ENCODE measurements at regions not wholly inside any gene's neighbourhood (a gene's known extent, or its start where the extent isn't known, plus 50 kb on each side); places are given as distances from the start of the nearest gene placed in this dataset.
A peak's percentile ranks its signal among the peaks of the same experiment; 100 is the strongest.

GRCh38 chr1:45266151-45266801, 59.9 kb upstream of the ZSWIM5 start (continued):
- TF ChIP-seq TFE3 (CRISPR knock-in tag; IDR thresholded peaks at IDR 0.05) = no peak
- peak; percentile 57; the same call in 1 of the 2 replicates for TF ChIP-seq JUN (IDR thresholded peaks at IDR 0.05; ENCODE audit: borderline replicate concordance, low read depth, low read length)
- TF ChIP-seq JUN (CRISPR knock-in tag; IDR thresholded peaks at IDR 0.05; ENCODE audit: borderline replicate concordance) = no peak
- TF ChIP-seq YY1 (IDR thresholded peaks at IDR 0.05; ENCODE audit: borderline replicate concordance in 1 of 3, control insufficient read depth in 1 of 3, extremely low read depth in 1 of 3, insufficient read depth in 3 of 3, insufficient read length in 1 of 3, insufficient replicate concordance in 2 of 3, low read depth in 1 of 3, low read length in 2 of 3) = no peak
- no peak for TF ChIP-seq NR4A1 (CRISPR knock-in tag; IDR thresholded peaks at IDR 0.05)
- peak; percentile 91 for TF ChIP-seq NR4A1 (tag; IDR thresholded peaks at IDR 0.05)
- TF ChIP-seq ZKSCAN3 (CRISPR knock-in tag; IDR thresholded peaks at IDR 0.05) = no peak
- TF ChIP-seq ARHGAP35 (IDR thresholded peaks at IDR 0.05; ENCODE audit: partially characterized antibody) = no peak
- no peak for TF ChIP-seq ZNF586 (CRISPR knock-in tag; conservative IDR thresholded peaks at IDR 0.05)
- no peak for TF ChIP-seq GTF2B (IDR thresholded peaks at IDR 0.05; ENCODE audit: extremely low read depth, insufficient read length)
- TF ChIP-seq ZHX1 (conservative IDR thresholded peaks at IDR 0.05; ENCODE audit: low read length) = no peak
- TF ChIP-seq BACH1 (tag; IDR thresholded peaks at IDR 0.05) = peak; percentile 94
- TF ChIP-seq HNRNPUL1 (IDR thresholded peaks at IDR 0.05; ENCODE audit: low read length) = no peak
- no peak for TF ChIP-seq ZNF3 (CRISPR knock-in tag; IDR thresholded peaks at IDR 0.05)
- TF ChIP-seq ZNF239 (CRISPR knock-in tag; IDR thresholded peaks at IDR 0.05) = peak; percentile 39; the same call in 1 of the 2 replicates
- no peak for TF ChIP-seq NELFE (IDR thresholded peaks at IDR 0.05; ENCODE audit: insufficient read depth, insufficient read length)
- no peak for TF ChIP-seq CBX1 (IDR thresholded peaks at IDR 0.05; ENCODE audit: low read depth)
- TF ChIP-seq ZNF609 (CRISPR knock-in tag; IDR thresholded peaks at IDR 0.05; ENCODE audit: borderline replicate concordance) = no peak
- no peak; the same call in 1 of the 2 replicates for TF ChIP-seq MTA2 (IDR thresholded peaks at IDR 0.05; ENCODE audit: low read depth)

All from K562 (cell line).